BJ (cell line): ENCODE measurements at regions not wholly inside any gene's neighbourhood (a gene's known extent, or its start where the extent isn't known, plus 50 kb on each side); places are given as distances from the start of the nearest gene placed in this dataset.

Source experiments
- CTCF ChIA-PET: fragments of 350-600 bp; formaldehyde crosslinking; extraction: SDS; loops from one replicate; lab custom pipeline; 2021; ENCODE audit warnings: antibody characterized with exemption, inconsistent platforms; lab: Yijun Ruan, JAX
- POLR2A ChIA-PET: fragments of 300-600 bp; sonication (Branson Sonifier 250); formaldehyde crosslinking; extraction: SDS; loops from one replicate; lab custom pipeline; 2021; ENCODE audit warnings: antibody characterized with exemption; lab: Charles Lee
- DNase-seq: peaks from one replicate; pipeline ENCODE4 v3.0.0-alpha.2; 2011; ENCODE audit warnings: low read depth
- H3K27me3 ChIP-seq: 2 replicates; pipeline ENCODE4 v1.6.0; 2011; ENCODE audit warnings: low read length; ENCODE audit not compliant: control insufficient read depth, insufficient read depth
- H3K36me3 ChIP-seq: 2 replicates; pipeline ENCODE4 v1.5.1; 2011; ENCODE audit warnings: low read length; ENCODE audit not compliant: control insufficient read depth, insufficient read depth
- H3K4me3 ChIP-seq: 2 replicates; pipeline ENCODE4 v1.5.1; 2011; ENCODE audit warnings: low read depth, mild to moderate bottlenecking, control low read depth, low read length
- TF ChIP-seq, protein P1 (sequence below): IDR thresholded peaks from 2 replicates; pipeline ENCODE4 v1.5.1; 2011; ENCODE audit warnings: low read depth, mild to moderate bottlenecking, control low read depth, inconsistent platforms, low read length, moderate library complexity; ENCODE audit not compliant: insufficient read depth

DNA sequence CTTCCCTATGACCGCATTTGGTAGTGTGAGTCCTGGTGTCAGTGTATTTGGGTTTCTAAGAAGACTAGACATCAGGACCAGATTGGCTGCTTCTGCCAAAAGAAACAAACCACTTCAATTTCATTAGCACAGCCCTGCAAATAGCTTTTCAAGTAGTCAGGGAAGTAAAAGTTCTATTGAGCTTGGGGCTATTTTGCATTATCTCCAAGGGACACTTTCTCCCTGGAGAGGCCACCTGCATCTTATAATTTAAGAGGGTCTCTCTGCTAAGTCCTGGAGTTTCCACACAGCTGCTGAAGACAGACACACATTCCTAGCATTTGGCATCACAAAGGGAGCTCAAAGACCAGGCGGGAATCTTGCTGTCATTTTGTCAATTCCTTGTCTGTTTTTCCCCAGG is 141.2 kb downstream of the BMP2 start:
- no peak for DNase-seq
- no peaks in the 10 kb centered on the region for H3K27me3 ChIP-seq
- POLR2A ChIA-PET: no interaction called here
- TF ChIP-seq, protein P1, sequence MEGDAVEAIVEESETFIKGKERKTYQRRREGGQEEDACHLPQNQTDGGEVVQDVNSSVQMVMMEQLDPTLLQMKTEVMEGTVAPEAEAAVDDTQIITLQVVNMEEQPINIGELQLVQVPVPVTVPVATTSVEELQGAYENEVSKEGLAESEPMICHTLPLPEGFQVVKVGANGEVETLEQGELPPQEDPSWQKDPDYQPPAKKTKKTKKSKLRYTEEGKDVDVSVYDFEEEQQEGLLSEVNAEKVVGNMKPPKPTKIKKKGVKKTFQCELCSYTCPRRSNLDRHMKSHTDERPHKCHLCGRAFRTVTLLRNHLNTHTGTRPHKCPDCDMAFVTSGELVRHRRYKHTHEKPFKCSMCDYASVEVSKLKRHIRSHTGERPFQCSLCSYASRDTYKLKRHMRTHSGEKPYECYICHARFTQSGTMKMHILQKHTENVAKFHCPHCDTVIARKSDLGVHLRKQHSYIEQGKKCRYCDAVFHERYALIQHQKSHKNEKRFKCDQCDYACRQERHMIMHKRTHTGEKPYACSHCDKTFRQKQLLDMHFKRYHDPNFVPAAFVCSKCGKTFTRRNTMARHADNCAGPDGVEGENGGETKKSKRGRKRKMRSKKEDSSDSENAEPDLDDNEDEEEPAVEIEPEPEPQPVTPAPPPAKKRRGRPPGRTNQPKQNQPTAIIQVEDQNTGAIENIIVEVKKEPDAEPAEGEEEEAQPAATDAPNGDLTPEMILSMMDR: no peak
- no peaks in the 10 kb centered on the region for H3K36me3 ChIP-seq
- CTCF ChIA-PET: no interaction called here
- no peak overlapping the region for H3K4me3 ChIP-seq

DNA sequence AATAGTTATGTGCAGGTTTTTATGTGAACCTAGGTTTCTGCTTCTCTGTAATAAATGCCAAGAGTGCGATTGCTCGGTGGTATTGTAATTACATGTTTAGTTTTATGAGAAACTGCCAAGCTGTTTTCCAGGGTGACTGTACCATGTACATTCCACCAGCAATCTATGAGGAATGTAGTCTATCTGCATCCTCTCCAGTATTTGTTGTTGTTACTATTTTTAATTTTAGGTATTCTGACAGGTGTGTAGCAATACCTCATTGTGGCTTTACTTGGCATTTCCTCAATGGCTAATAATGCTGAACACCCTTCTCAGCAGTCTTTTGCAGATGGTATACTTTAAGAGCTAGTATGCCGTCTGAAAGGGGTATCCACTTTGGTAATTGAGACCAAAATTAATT is 142.1 kb downstream of the BMP2 start:
- no peaks in the 10 kb centered on the region for H3K36me3 ChIP-seq
- DNase-seq: no peak
- ChIA-PET POLR2A (no interaction called here), CTCF (interaction anchor here (0.7 kb wide), 1 partner anchor 9 kb away, joined by 4 read pairs; no protein-coding TSS in a partner anchor)
- TF ChIP-seq, protein P1: no peak
- H3K27me3 ChIP-seq: no peaks in the 10 kb centered on the region
- no peak overlapping the region for H3K4me3 ChIP-seq

- H3K27me3 ChIP-seq: no peaks in the 10 kb centered on the region
- no peak overlapping the region for H3K4me3 ChIP-seq
- no peak for DNase-seq
- ChIA-PET POLR2A (no interaction called here), CTCF (no interaction called here)
- H3K36me3 ChIP-seq: no peaks in the 10 kb centered on the region
- TF ChIP-seq, protein P1: no peak
These were observed 147.5 kb downstream of the BMP2 start for GRCh38 chr20:6914986-6915385.

DNA sequence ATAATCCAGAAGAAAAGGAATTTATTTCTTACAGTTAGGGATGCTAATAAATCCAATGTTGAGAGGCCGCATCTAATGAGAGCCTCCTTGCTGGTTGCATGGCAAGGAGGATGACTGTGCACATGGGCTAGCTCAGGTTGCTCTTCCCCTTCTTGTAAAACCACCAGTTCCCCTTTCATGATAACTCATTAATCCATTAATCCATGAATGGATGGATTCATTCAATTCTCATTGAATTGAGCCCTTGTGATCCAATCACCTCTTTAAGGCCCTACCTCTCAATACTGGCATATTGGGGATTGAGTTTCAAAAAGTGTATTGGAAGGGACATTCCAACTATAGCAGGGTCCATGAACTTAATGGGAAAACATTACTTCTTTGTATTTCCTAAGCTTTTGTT is 149.5 kb downstream of the BMP2 start:
- POLR2A ChIA-PET: interaction anchor here (0.6 kb wide), 1 partner anchor 720 kb away, joined by 3 read pairs; no protein-coding TSS in a partner anchor

DNA sequence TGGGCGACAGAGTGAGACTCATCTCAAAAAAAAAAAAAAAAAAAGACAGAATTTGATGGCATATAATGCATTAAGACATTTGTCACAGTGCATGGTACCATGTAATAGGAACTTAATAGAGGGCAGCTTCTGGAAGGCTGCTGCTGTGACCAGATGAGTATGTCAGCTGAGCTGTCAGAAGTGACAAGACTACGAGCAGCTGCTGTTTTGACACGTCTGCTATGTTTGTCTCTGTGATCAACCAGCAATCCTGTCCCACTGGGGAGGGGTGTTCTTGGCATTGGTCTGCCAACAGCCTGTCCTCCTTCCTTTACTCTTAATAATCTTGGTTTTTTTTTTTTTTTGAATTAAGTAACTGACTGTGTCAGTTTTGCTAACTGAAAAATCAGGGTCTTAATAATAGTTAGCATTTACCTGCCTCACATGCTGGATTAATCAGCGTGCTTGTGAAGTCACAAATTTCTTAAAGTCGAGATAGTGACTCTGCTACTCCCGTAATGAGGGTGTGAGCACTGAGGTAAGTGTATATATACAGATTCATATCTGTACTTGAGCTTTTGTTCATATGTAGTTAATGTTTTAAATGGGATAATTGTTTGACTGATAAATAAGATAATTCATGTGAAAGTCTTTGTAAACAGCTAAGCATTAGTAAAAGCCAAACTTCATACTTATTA is 152.4 kb downstream of the BMP2 start:
- no peak overlapping the region for H3K4me3 ChIP-seq
- POLR2A ChIA-PET: interaction anchor here (0.7 kb wide), 1 partner anchor 997 kb away, joined by 10 read pairs; no protein-coding TSS in a partner anchor
- H3K36me3 ChIP-seq: no peaks in the 10 kb centered on the region
- H3K27me3 ChIP-seq: no peaks in the 10 kb centered on the region
- TF ChIP-seq, protein P1: no peak
- CTCF ChIA-PET: interaction anchor here (0.6 kb wide), 1 partner anchor 131 kb away, joined by 3 read pairs; no protein-coding TSS in a partner anchor
- DNase-seq: no peak

More for the DNA sequence above, 149.5 kb downstream of the BMP2 start:
- CTCF ChIA-PET: no interaction called here
- Histone ChIP-seq H3K36me3 (no peaks in the 10 kb centered on the region), H3K27me3 (no peaks in the 10 kb centered on the region), H3K4me3 (no peak overlapping the region)
- no peak for DNase-seq
- TF ChIP-seq, protein P1: no peak
